Activated gamma-delta T cell treated with Interleukin-2 at 50 U/mL for 16 hours (primary cell): ENCODE measurements at regions not wholly inside any gene's neighbourhood (a gene's known extent, or its start where the extent isn't known, plus 50 kb on each side); places are given as distances from the start of the nearest gene placed in this dataset.

Experiments used
- DNase-seq: peaks from one replicate; pipeline ENCODE4 v3.0.0-alpha.2; 2020

GRCh38 chr3:30069056-30069455 is 537.3 kb upstream of the TGFBR2 start:
- DNase-seq: no peak

GRCh38 chr3:30073040-30073439 is 533.4 kb upstream of the TGFBR2 start:
- DNase-seq: no peak

GRCh38 chr3:30073622-30074021 is 532.8 kb upstream of the TGFBR2 start:
- DNase-seq: no peak

GRCh38 chr3:30075514-30075913 is 530.9 kb upstream of the TGFBR2 start:
- no peak for DNase-seq

GRCh38 chr3:30076899-30077298 is 529.5 kb upstream of the TGFBR2 start:
- DNase-seq: no peak

- no peak for DNase-seq
Measured at GRCh38 chr3:30077746-30078145, 528.7 kb upstream of the TGFBR2 start.

GRCh38 chr3:30078736-30079135 is 527.7 kb upstream of the TGFBR2 start:
- no peak for DNase-seq

GRCh38 chr3:30081904-30082303 is 524.5 kb upstream of the TGFBR2 start:
- no peak for DNase-seq

- no peak for DNase-seq
Measured at GRCh38 chr3:30082652-30083051, 523.7 kb upstream of the TGFBR2 start.

- DNase-seq: no peak
Measured at GRCh38 chr3:30083315-30083714, 523.1 kb upstream of the TGFBR2 start.

- DNase-seq: no peak
Measured at GRCh38 chr3:30084316-30084715, 522.1 kb upstream of the TGFBR2 start.

- DNase-seq: no peak
Measured at GRCh38 chr3:30084971-30085403, 521.4 kb upstream of the TGFBR2 start.

- no peak for DNase-seq
Measured at GRCh38 chr3:30085486-30085885, 520.9 kb upstream of the TGFBR2 start.

- DNase-seq: no peak
Measured at GRCh38 chr3:30091686-30092085, 514.7 kb upstream of the TGFBR2 start.

GRCh38 chr3:30097022-30097650 is 509.3 kb upstream of the TGFBR2 start:
- no peak for DNase-seq

GRCh38 chr3:30098243-30098642 is 508.2 kb upstream of the TGFBR2 start:
- no peak for DNase-seq

GRCh38 chr3:30098653-30099455 is 507.5 kb upstream of the TGFBR2 start:
- DNase-seq: no peak

GRCh38 chr3:30102356-30102755 is 504.0 kb upstream of the TGFBR2 start:
- no peak for DNase-seq

- DNase-seq: no peak
Measured at GRCh38 chr3:30103186-30103585, 503.2 kb upstream of the TGFBR2 start.

GRCh38 chr3:30107531-30107930 is 498.9 kb upstream of the TGFBR2 start:
- no peak for DNase-seq

- DNase-seq: no peak
Measured at GRCh38 chr3:30112411-30112810, 494.0 kb upstream of the TGFBR2 start.

- DNase-seq: no peak
Measured at GRCh38 chr3:30112902-30113484, 493.4 kb upstream of the TGFBR2 start.

GRCh38 chr3:30113906-30114305 is 492.5 kb upstream of the TGFBR2 start:
- no peak for DNase-seq

GRCh38 chr3:30114918-30115317 is 491.5 kb upstream of the TGFBR2 start:
- DNase-seq: no peak
